Gastrocnemius medialis (tissue), 4 donors: ENCODE measurements at regions not wholly inside any gene's neighbourhood (a gene's known extent, or its start where the extent isn't known, plus 50 kb on each side); places are given as distances from the start of the nearest gene placed in this dataset.
A peak's percentile ranks its signal among the peaks of the same experiment; 100 is the strongest.

Experiments used
- ATAC-seq, 2 donors: fragments of 150-250 bp; one replicate each; pipeline ENCODE4 v1.9.1; 2016
- DNase-seq, 2 donors: peaks; one replicate each; pipeline ENCODE4 v3.0.0-alpha.2; 2019
- H3K27ac ChIP-seq, 4 donors: fragments of 200-600 bp; sonication (generic); 1 replicate in 1 of 4; 2 replicates in 3 of 4; pipeline ENCODE4 v1.5.1; 2016 to 2018; ENCODE audit warnings: mild to moderate bottlenecking in 2 of 4, moderate library complexity in 1 of 4
- H3K27me3 ChIP-seq, 3 donors: fragments of 200-600 bp; sonication (generic) in 2 of 3; 1 replicate in 1 of 3; 2 replicates in 2 of 3; pipeline versions ENCODE4 v1.5.1 to v1.6.0; 2016 to 2019; ENCODE audit warnings: mild to moderate bottlenecking in 1 of 3, moderate library complexity in 1 of 3
- H3K36me3 ChIP-seq, 2 donors: fragments of 200-600 bp; sonication (generic) in 1 of 2; one replicate each; pipeline ENCODE4 v1.5.1; 2017 to 2018
- H3K4me1 ChIP-seq, 2 donors: fragments of 200-600 bp; sonication (generic) in 1 of 2; one replicate each; pipeline ENCODE4 v1.5.1; 2016 to 2017; ENCODE audit warnings: mild to moderate bottlenecking in 2 of 2
- H3K4me3 ChIP-seq, 4 donors: fragments of 200-600 bp; sonication (generic) in 3 of 4; 1 replicate in 1 of 4; 2 replicates in 3 of 4; pipeline ENCODE4 v1.5.1; 2016 to 2019; ENCODE audit warnings: mild to moderate bottlenecking in 2 of 4
- H3K9me3 ChIP-seq, 3 donors: fragments of 200-600 bp; sonication (generic) in 2 of 3; 1 replicate in 1 of 3; 2 replicates in 2 of 3; pipeline ENCODE4 v1.5.1; 2016 to 2019
- POLR2A ChIP-seq, 2 donors: fragments of 450-650 bp; IDR thresholded peaks; one replicate each; pipeline ENCODE4 v1.6.1; 2017; ENCODE audit warnings: antibody characterized with exemption in 2 of 2, mild to moderate bottlenecking in 2 of 2, moderate library complexity in 2 of 2
- in situ Hi-C, 4 donors: fragments of 200-750 bp; cut with MboI; loops; one replicate each; pipeline versions ENCODE4 v1.15.0 to v1.8.0; 2017; ENCODE audit warnings: low sequenced_read_pairs in 4 of 4
- intact Hi-C: fragments of 100-400 bp; cut with DNase I; formaldehyde crosslinking; loops from one replicate; pipeline ENCODE4 v1.15.1; 2023; ENCODE audit warnings: low total_unique reads
- TF ChIP-seq, protein P1 (sequence below), 5 experiments: fragments of 450-650 bp in 3 of 5; fragments of 200-600 bp in 2 of 5; sonication (generic) in 2 of 5; IDR thresholded peaks in 4 of 5; conservative IDR thresholded peaks in 1 of 5; 1 replicate in 4 of 5; 2 replicates in 1 of 5; pipeline ENCODE4 v1.5.1; 2016 to 2019; ENCODE audit warnings: antibody characterized with exemption in 5 of 5, mild to moderate bottlenecking in 3 of 5, moderate library complexity in 3 of 5

DNA sequence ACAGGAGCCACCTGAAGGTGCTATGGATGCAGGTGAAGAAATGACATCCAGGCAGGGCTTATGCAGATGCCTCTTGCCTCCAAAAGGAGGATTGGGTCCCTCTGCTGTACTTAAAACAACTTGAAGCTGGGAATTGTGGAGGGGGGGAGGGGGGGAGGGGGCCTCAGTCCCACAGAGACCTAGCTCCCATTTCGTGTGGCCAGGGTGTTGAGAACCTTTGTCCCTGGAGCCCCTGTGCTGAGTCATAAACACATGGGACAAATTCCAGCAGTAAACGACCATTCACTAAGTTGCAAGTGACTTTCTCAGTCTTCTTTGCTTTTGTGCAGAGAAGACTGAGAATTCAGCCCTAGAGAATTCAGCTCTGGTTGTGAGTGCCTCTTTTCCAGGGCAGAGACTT is 96.5 kb upstream of the PODXL start:
- DNase-seq (no peak), ATAC-seq (no peak)
- Histone ChIP-seq H3K9me3 (no peaks in the 10 kb centered on the region), H3K27me3 (no peaks in the 10 kb centered on the region), H3K36me3 (no peaks in the 10 kb centered on the region), H3K27ac (no peak overlapping the region), H3K4me1 (no peaks in the 10 kb centered on the region), H3K4me3 (no peak overlapping the region)
- TF ChIP-seq, protein P1, sequence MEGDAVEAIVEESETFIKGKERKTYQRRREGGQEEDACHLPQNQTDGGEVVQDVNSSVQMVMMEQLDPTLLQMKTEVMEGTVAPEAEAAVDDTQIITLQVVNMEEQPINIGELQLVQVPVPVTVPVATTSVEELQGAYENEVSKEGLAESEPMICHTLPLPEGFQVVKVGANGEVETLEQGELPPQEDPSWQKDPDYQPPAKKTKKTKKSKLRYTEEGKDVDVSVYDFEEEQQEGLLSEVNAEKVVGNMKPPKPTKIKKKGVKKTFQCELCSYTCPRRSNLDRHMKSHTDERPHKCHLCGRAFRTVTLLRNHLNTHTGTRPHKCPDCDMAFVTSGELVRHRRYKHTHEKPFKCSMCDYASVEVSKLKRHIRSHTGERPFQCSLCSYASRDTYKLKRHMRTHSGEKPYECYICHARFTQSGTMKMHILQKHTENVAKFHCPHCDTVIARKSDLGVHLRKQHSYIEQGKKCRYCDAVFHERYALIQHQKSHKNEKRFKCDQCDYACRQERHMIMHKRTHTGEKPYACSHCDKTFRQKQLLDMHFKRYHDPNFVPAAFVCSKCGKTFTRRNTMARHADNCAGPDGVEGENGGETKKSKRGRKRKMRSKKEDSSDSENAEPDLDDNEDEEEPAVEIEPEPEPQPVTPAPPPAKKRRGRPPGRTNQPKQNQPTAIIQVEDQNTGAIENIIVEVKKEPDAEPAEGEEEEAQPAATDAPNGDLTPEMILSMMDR (IDR thresholded peaks at IDR 0.05 in 4 of 5, conservative IDR thresholded peaks at IDR 0.05 in 1 of 5): no peak
- no peak for TF ChIP-seq POLR2A (IDR thresholded peaks at IDR 0.05)
- in situ Hi-C loops: loop anchor here in 3 of 4 donors (10.0 to 25.0 kb wide), 3 partner anchors 108 to 791 kb away; no protein-coding TSS in a partner anchor
- intact Hi-C loops: no loop called here

DNA sequence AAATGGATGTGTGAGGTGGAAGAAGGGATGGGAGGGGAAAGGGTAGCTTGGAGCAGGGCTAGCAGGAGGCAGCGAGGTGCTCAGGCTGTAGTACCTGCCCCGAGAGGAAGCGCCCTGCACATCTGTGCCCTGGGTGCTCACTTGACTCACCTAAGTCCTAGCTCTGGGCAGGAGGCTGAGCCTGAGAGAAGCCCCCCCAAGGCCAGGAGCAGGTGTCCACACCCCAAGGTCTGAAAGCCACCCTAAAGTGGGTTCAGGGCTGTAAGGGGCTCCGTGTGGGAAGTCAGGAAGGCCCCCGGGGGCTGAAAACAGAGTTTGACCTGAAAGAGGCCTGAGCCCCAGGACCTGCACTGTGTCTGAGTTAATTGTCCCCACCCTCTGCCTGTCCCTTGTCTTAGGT is 95.8 kb upstream of the PODXL start:
- Histone ChIP-seq H3K27me3 (no peaks in the 10 kb centered on the region), H3K9me3 (no peaks in the 10 kb centered on the region), H3K36me3 (no peaks in the 10 kb centered on the region), H3K27ac (no peak overlapping the region), H3K4me3 (no peak overlapping the region), H3K4me1 (no peaks in the 10 kb centered on the region)
- in situ Hi-C loops (loop anchor here in 3 of 4 donors (10.0 to 25.0 kb wide), 3 partner anchors 107 to 790 kb away; no protein-coding TSS in a partner anchor), intact Hi-C loops (no loop called here)
- no peak for DNase-seq
- TF ChIP-seq POLR2A (IDR thresholded peaks at IDR 0.05): no peak
- TF ChIP-seq, protein P1 (IDR thresholded peaks at IDR 0.05 in 4 of 5, conservative IDR thresholded peaks at IDR 0.05 in 1 of 5): no peak
- ATAC-seq: no peak

DNA sequence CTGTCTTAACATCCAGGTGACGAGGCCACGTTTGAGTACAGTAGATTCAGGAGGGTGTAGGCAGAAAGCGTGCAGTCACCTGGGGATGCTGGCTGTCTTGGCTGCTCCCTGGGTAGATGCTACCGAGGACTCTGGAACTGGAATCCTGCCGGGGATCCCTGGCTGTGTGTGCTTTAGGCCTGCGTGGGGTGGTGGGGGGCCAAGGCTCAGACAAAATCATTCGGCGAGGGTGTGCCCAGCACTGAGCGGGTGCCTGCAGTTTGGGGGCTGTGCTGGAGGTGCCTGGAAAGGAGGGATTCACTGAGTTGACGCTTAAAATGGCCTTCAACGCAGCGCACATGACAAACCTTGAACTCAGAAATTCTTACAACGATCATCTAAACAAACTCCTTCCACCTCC is 93.5 kb upstream of the PODXL start:
- no peak for TF ChIP-seq POLR2A (IDR thresholded peaks at IDR 0.05)
- TF ChIP-seq, protein P1 (IDR thresholded peaks at IDR 0.05 in 4 of 5, conservative IDR thresholded peaks at IDR 0.05 in 1 of 5): no peak

DNA sequence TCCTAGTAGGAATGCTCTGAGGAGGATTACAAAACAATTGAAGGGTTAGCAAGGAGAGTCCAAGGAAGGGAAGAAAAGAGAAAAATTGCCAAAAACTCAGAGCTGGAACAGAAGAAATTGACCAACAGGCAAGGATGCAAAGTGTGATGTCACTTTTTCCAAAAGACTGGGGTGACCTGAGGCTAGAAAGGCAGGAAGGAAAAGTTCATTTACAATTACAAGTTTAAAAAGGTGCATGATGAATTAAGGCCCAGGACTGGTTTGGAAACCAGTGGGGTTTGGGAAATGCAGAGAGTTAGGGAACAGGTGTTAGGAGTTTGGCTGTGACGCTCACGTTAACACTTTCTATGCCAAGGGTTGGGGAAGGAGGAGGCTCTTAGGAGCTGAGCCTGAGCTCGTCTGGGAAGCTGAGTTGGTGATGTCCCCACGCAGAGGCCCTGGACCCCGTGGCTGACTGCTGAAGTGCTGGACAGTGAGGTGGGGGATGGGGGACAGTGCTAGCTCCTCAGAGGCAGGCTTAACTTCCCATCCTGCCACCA is 92.6 kb upstream of the PODXL start:
- Histone ChIP-seq H3K9me3 (no peaks in the 10 kb centered on the region), H3K4me1 (no peaks in the 10 kb centered on the region), H3K27ac (peak overlapping the region in 1 of 4 donors; percentile 33), H3K4me3 (no peak overlapping the region), H3K27me3 (no peaks in the 10 kb centered on the region), H3K36me3 (no peaks in the 10 kb centered on the region)
- in situ Hi-C loops: no loop called here
- TF ChIP-seq POLR2A (IDR thresholded peaks at IDR 0.05): no peak
- TF ChIP-seq, protein P1 (IDR thresholded peaks at IDR 0.05 in 4 of 5, conservative IDR thresholded peaks at IDR 0.05 in 1 of 5): no peak
- intact Hi-C loops: no loop called here
- ATAC-seq: peak; percentile 11 to 41
- no peak for DNase-seq

More for the DNA sequence above, 93.5 kb upstream of the PODXL start:
- H3K4me1 ChIP-seq: no peaks in the 10 kb centered on the region
- H3K9me3 ChIP-seq: no peaks in the 10 kb centered on the region
- no peak overlapping the region for H3K4me3 ChIP-seq
- no peak for ATAC-seq
- no peak for DNase-seq
- intact Hi-C loops: no loop called here
- H3K36me3 ChIP-seq: no peaks in the 10 kb centered on the region
- in situ Hi-C loops: loop anchor here in 3 of 4 donors (10.0 to 25.0 kb wide), 3 partner anchors 105 to 788 kb away; no protein-coding TSS in a partner anchor
- H3K27me3 ChIP-seq: no peaks in the 10 kb centered on the region
- H3K27ac ChIP-seq: no peak overlapping the region

DNA sequence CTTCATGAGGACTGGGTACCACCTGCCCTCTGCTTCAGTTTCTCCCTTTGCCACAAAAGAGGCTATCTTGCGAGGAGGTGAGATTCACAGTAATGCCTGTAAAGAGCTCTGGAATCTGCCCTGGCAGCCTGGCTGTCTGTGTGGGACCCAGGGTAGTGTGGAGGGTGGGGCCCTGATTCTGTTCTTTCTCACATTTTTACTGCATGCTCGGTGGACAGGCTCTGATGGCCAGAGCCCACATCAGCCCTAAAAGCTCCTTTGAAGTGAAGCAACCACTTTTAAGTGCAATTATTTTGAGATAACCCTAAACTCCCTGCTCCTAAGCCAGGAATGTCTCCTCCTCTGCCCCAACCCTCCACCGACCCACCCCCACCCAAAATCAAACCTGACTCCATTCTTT is 92.1 kb upstream of the PODXL start:
- no peak for DNase-seq
- in situ Hi-C loops: no loop called here
- ATAC-seq: no peak
- Histone ChIP-seq H3K4me1 (no peaks in the 10 kb centered on the region), H3K27me3 (no peaks in the 10 kb centered on the region), H3K36me3 (no peaks in the 10 kb centered on the region), H3K4me3 (no peak overlapping the region), H3K27ac (no peak overlapping the region), H3K9me3 (no peaks in the 10 kb centered on the region)
- TF ChIP-seq POLR2A (IDR thresholded peaks at IDR 0.05): no peak
- TF ChIP-seq, protein P1 (IDR thresholded peaks at IDR 0.05 in 4 of 5, conservative IDR thresholded peaks at IDR 0.05 in 1 of 5): no peak
- intact Hi-C loops: no loop called here
